Ishikawa (cell line): ENCODE measurements at regions not wholly inside any gene's neighbourhood (a gene's known extent, or its start where the extent isn't known, plus 50 kb on each side); places are given as distances from the start of the nearest gene placed in this dataset.

ENCODE experiments used
- CEBPB ChIP-seq: IDR thresholded peaks from 2 replicates; pipeline ENCODE4 v1.6.1; 2012
- CREB1 ChIP-seq: IDR thresholded peaks from 2 replicates; pipeline ENCODE4 v1.6.1; 2012; ENCODE audit warnings: low read depth
- EGR1 ChIP-seq: IDR thresholded peaks from 2 replicates; pipeline ENCODE4 v1.6.1; 2012
- EP300 ChIP-seq: IDR thresholded peaks from 2 replicates; pipeline ENCODE4 v1.6.1; 2012; ENCODE audit warnings: borderline replicate concordance
- FOXM1 ChIP-seq: IDR thresholded peaks from 2 replicates; pipeline ENCODE4 v1.6.1; 2012; ENCODE audit warnings: low read depth, borderline replicate concordance
- NFIC ChIP-seq: IDR thresholded peaks from 2 replicates; pipeline ENCODE4 v1.6.1; 2012
- RAD21 ChIP-seq: IDR thresholded peaks from 2 replicates; pipeline ENCODE4 v1.6.1; 2012; ENCODE audit warnings: low read depth
- TAF1 ChIP-seq: IDR thresholded peaks from 2 replicates; pipeline ENCODE4 v1.6.1; 2012; ENCODE audit warnings: low read depth, mild to moderate bottlenecking
- TCF12 ChIP-seq: IDR thresholded peaks from 2 replicates; pipeline ENCODE4 v1.6.1; 2012; ENCODE audit warnings: low read depth
- TEAD4 ChIP-seq: IDR thresholded peaks from 2 replicates; pipeline ENCODE4 v1.6.1; 2012
- USF1 ChIP-seq: IDR thresholded peaks from 2 replicates; pipeline ENCODE4 v1.6.1; 2012
- YY1 ChIP-seq: IDR thresholded peaks from 2 replicates; pipeline ENCODE4 v1.6.1; 2012; ENCODE audit warnings: low read depth
- ZBTB7A ChIP-seq: IDR thresholded peaks from 2 replicates; pipeline ENCODE4 v1.6.1; 2012; ENCODE audit warnings: low read depth
- TF ChIP-seq, protein P1 (sequence below): IDR thresholded peaks from 2 replicates; pipeline ENCODE4 v1.6.1; 2012
- TF ChIP-seq, protein P2 (sequence below): IDR thresholded peaks from 2 replicates; pipeline ENCODE4 v1.6.1; 2012; ENCODE audit warnings: low read depth, mild to moderate bottlenecking

DNA sequence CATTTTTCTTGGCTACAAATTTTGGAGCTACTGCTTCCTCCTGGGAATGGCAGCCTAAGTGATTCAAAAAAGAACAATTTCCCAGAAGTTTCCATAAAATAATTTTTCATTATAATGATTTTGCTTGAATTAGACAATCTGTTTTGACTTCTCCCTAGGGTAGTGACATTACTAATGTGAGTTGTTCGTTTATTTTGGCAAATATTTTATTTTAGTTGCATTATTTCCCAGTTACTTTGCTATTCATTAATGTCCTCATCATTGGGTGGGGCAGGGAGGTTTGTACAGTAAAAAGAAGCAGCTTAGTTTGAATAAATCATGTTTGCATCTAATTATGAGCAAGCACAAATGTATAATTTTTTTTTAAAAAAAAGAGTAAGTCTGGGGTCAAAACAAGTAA, 686.6 kb downstream of the ROBO2 start:
- TF ChIP-seq CREB1 = no peak
- no peak for TF ChIP-seq TEAD4

DNA sequence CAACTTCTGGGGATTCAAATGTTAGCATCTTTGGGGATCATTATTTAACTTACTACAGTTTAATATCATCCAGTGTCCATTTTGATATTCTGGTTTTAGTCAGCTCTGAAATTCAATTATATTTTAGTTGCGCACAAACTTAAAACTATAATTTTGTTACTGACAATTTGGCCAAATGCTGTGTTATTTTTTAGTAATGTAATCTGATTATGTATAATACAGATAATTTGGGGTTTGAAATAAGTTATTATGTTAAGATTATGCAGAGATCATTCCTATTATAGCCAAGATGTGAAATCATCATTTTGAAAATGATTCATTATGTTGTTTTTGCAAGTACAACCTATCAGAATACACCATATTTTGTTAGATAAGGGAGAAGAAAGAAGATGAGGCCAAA, 706.1 kb downstream of the ROBO2 start:
- TF ChIP-seq FOXM1 (no peak), CEBPB (no peak), TEAD4 (no peak), EP300 (no peak), USF1 (no peak), NFIC (no peak), RAD21 (no peak), EGR1 (no peak), CREB1 (no peak), TCF12 (no peak), ZBTB7A (no peak), TAF1 (no peak)
- TF ChIP-seq, protein P1, sequence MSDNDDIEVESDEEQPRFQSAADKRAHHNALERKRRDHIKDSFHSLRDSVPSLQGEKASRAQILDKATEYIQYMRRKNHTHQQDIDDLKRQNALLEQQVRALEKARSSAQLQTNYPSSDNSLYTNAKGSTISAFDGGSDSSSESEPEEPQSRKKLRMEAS = no peak

DNA sequence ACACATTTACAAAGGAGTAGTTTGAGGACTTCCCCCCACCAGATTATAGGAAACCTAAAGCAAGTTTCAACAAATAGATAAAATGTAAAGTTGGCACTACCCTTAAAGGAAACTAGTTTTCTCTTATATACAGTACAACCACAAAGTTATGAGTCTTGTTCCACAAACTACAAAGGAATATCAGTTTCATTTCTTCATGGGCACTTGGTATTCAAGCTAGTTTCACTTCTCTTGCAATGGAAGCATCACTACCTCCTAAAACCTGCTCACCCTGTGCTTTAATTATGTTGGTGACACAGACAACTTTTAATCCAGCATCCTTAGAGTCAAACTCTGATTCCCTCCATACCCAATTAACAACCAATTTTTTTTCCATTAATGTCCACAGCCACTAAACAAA, 707.0 kb downstream of the ROBO2 start:
- no peak for TF ChIP-seq NFIC
- no peak for TF ChIP-seq TEAD4
- no peak for TF ChIP-seq CREB1
- TF ChIP-seq EP300 = no peak
- no peak for TF ChIP-seq USF1
- no peak for TF ChIP-seq EGR1
- TF ChIP-seq RAD21 = no peak

- no peak for TF ChIP-seq EGR1
- no peak for TF ChIP-seq NFIC
- no peak for TF ChIP-seq FOXM1
- no peak for TF ChIP-seq CREB1
- no peak for TF ChIP-seq TEAD4
- TF ChIP-seq YY1 = no peak
- TF ChIP-seq ZBTB7A = no peak
- no peak for TF ChIP-seq TCF12
- TF ChIP-seq TAF1 = no peak
- TF ChIP-seq CEBPB = no peak
- TF ChIP-seq RAD21 = no peak
- TF ChIP-seq, protein P1 = no peak
- no peak for TF ChIP-seq EP300
- no peak for TF ChIP-seq USF1
- TF ChIP-seq, protein P2, sequence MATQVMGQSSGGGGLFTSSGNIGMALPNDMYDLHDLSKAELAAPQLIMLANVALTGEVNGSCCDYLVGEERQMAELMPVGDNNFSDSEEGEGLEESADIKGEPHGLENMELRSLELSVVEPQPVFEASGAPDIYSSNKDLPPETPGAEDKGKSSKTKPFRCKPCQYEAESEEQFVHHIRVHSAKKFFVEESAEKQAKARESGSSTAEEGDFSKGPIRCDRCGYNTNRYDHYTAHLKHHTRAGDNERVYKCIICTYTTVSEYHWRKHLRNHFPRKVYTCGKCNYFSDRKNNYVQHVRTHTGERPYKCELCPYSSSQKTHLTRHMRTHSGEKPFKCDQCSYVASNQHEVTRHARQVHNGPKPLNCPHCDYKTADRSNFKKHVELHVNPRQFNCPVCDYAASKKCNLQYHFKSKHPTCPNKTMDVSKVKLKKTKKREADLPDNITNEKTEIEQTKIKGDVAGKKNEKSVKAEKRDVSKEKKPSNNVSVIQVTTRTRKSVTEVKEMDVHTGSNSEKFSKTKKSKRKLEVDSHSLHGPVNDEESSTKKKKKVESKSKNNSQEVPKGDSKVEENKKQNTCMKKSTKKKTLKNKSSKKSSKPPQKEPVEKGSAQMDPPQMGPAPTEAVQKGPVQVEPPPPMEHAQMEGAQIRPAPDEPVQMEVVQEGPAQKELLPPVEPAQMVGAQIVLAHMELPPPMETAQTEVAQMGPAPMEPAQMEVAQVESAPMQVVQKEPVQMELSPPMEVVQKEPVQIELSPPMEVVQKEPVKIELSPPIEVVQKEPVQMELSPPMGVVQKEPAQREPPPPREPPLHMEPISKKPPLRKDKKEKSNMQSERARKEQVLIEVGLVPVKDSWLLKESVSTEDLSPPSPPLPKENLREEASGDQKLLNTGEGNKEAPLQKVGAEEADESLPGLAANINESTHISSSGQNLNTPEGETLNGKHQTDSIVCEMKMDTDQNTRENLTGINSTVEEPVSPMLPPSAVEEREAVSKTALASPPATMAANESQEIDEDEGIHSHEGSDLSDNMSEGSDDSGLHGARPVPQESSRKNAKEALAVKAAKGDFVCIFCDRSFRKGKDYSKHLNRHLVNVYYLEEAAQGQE = no peak
Observed at GRCh38 chr3:77772459-77772858, 732.6 kb downstream of the ROBO2 start.

DNA sequence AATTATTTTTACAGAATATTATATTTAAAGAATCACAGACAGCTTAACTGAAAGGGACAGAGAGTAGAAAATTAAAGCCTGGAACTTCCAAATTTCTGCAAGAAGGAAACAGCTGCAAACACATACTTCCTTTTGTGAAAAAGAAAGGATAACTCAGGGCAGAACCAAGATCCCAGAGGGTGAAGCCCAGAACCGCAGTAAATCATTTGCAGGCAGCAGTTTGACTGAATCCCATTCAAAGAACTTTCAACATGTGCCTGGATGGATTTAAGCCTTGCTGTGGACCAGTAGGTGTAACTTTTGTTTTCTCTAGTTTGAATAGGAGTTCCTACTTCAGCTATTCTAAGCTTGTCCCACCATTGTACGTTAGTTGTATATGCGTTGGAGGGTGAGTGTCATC, 733.2 kb downstream of the ROBO2 start:
- no peak for TF ChIP-seq TEAD4
- no peak for TF ChIP-seq USF1
- TF ChIP-seq, protein P1 = no peak
- TF ChIP-seq CREB1 = no peak
- no peak for TF ChIP-seq FOXM1
- TF ChIP-seq TAF1 = no peak
- no peak for TF ChIP-seq EGR1
- no peak for TF ChIP-seq YY1
- TF ChIP-seq, protein P2 = no peak
- no peak for TF ChIP-seq NFIC
- TF ChIP-seq RAD21 = no peak
- TF ChIP-seq ZBTB7A = no peak
- TF ChIP-seq TCF12 = no peak
- no peak for TF ChIP-seq CEBPB
- no peak for TF ChIP-seq EP300
